Amniotic stem cell (primary cell): ENCODE measurements at regions not wholly inside any gene's neighbourhood (a gene's known extent, or its start where the extent isn't known, plus 50 kb on each side); places are given as distances from the start of the nearest gene placed in this dataset.
"Not testable (repeated sequence)": the region's sequence is repeated elsewhere in the genome, so short reads cannot be mapped to it uniquely, and the experiment has no call there.

ENCODE experiments used
- DNase-seq: peaks from one replicate; lab custom pipeline; 2025; lab: John Stamatoyannopoulos, UW

- DNase-seq = no peak
Measured at GRCh38 chr3:147240581-147240980, 165.8 kb downstream of the ZIC4 start.

GRCh38 chr3:147237991-147238390 is 168.4 kb downstream of the ZIC4 start:
- no peak for DNase-seq

DNA sequence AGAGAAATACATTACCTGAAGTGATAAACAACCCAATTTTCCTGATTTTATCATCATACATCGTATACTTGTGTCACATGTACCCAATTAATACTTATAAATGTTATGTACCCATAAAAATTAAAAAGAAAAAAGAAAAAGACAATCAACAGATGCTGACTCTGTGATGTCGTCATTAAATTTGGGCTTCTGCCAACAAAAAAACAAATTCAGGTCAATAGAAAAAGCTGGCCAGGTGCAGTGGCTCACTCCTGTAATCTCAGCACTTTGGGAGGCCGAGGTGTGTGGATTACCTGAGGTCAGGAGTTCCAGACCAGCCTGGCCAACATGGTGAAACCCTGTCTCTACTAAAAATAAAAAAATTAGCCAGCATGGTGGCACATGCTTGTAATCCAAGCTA is 174.4 kb downstream of the ZIC4 start:
- not testable (repeated sequence) for DNase-seq

DNA sequence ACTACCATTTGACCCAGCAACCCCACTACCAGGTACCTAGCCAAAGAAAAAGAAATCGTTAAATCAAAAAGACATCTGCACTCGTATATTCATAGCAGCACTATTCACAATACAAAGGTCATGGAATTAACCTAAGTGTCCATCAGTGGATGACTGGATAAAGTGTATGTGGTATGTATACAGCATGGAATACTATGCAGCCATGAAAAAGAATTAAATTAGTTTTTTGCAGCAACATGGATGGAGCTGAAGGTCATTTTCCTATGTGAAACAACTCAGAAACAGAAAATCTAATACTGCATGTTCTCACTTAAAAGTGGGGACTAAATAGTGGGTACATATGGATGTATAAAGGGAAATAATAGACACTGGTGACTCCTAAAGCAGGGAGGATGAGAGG is 175.2 kb downstream of the ZIC4 start:
- DNase-seq = no peak

DNA sequence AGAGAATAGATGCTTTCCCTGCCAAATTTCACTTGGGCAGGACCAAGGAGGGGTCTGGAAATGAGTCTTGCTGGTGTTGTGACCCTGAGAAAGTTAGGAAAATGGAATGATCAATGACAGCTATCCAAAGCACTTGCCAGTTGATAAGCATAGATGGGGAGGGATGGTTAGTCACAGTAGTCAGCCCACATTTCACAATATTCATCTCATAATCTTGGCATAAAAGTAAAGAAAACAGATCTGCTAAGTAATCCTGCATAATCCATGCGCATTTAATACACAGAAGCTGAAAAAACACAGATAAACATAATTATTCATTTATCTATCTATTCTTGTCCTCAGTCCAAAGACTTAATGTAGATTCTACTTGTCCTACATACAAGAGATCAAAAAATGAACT is 184.1 kb downstream of the ZIC4 start:
- DNase-seq = no peak

DNA sequence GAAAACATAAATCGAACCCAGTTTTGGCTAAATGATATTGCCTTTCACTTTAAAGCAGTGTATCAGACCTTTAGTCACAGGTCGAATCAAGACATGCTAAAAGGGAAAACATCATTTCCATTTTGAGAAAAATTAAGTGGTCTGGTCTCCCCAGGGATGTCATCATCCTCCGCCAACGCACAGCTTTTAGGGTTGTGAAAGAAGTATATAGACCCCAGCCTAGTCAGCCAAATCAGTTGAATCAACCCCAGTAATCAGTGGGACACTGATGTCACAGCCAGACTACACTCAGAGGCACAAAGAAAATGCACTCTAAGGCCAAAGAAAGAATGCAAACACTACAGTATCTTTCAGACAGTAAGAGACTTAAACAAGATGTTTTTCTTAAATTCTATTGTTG is 187.4 kb downstream of the ZIC4 start:
- DNase-seq = no peak

GRCh38 chr3:147216143-147216673 is 190.1 kb downstream of the ZIC4 start:
- DNase-seq = no peak

- DNase-seq = no peak
Measured at GRCh38 chr3:147215660-147216059, 190.7 kb downstream of the ZIC4 start.

DNA sequence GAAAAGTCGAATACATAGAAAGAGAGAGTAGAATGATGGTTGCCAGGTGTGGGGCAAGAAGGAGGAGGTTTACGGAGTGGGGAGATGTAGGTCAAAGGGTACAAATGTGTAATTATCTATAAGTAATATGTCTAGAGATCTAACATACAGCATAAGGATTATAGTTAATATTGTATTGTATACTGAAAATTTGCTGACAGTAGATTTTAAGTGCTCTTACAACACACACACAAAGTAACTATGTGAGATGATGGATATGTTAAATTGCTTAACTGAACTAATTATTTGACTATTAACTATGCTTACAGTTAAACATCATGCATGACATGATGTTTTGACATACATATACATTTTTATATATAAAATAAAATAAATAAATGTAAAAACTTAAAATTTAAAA is 192.7 kb downstream of the ZIC4 start:
- no peak for DNase-seq

DNA sequence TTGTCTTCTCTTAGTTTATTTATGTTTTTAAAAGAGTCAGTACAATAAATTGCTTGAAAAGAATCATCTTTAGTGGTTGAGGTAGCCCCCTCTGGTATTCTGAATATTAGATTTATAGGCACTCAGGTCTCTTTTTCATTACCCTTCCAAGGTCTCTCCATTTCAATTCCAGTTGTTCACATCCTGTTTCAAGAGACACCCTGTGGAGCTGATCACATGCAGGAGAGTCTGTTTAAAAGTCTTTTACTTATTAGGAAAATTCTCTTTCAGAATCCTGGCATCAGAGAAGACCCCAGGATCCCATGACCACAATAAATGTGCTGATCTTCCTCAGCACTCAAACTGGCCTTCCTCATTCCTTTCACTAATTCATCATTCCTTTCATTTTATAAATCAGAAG is 195.7 kb downstream of the ZIC4 start:
- DNase-seq = no peak

DNA sequence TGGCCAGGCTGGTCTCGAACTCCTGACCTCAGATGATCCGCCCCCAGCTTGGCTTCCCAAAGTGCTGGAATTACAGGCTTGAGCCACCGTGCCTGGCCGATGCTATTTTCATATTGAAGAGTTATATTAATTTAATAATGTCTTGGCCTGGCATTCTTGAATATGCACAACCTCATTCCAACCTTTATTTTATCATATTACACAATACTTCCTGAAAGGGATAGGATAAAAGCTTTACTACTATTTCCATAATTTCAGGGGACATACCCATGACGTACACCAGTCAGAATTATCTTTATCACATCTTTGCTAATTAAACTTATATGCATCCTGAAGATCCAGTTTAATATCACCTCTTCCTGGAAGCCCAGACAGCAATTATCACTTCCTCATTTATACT is 205.3 kb downstream of the ZIC4 start:
- DNase-seq = no peak

DNA sequence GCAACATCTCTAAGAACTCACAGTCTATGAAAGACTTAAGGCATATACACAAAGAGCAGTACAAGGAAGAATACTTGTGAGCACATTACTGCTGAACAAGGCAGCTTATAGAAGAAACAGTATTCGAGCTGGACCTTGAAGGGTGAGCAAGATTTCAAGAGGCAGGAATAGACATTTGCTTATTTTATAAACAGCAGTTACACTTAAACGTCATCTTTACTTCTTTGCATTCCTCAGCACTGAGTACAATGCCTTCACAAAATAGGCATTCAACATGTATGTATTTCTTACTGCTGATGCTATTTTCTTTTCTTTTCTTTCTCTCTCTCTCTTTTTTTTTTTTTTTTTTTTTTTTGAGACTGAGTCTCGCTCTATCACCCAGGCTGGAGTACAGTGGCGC is 205.8 kb downstream of the ZIC4 start:
- DNase-seq = peak; percentile 17

DNA sequence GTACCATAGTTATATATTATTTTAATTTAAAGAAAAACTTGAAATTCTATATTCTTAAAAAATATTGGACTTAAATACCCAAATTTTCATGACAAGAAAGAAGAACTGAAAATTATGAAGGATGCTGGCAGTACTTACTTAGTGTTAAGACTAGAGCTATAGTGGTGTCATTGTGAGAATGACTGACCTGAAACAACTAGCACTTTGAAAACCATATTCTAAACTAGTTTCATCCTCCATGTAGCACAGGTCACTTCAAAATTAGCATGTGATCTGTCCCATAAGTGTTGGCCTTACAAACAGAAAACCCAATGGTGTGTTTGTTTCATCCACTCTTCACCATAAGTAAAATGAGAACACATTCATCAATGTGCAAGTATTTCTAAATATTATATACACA is 208.6 kb downstream of the ZIC4 start:
- DNase-seq = no peak

DNA sequence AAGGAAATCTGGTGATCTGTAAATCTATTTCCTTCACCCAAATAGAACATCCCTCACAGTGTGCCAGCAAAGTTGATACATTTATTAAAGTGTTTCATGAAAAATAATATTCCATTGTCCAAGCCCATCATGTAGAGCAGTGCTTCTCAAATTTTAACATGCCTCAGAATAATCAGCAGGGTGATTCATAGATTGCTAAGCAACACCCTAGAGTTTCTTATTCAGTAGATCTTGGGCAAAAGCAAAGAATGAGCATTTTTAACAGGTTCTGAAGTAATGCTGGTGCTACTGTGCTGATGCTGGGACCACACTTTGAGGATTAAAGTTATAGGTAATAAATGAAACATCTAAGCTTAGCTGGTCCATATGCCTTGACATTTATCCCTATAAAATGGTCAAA is 210.5 kb downstream of the ZIC4 start:
- no peak for DNase-seq

DNA sequence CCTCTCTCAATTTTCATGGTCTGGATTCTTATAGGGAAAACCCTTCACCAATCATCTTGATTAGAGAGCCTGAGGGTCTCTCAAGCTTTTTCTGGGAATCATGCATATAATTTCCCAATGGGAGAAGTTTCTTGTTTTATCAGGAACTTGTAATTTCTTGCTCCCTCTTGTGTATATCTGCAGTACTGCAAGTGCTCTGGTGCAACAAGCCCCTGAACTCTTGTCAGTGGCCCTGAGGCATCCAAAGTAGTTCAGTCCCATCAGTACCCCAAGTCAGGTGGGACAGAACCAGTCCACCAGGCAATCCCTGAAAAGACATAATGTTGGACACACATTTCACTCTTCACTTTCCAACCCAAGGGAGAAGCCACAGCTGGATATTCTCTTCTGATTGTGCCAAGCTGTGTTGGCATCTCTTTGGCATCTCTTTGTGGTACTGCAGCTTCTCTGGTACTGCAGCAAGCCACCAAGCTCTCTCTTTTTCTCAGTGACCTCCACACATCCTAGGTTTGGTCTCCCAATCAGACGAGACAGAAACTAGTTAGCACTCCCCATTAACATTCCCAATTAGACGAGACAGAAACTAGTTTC is 214.5 kb downstream of the ZIC4 start:
- DNase-seq = peak; percentile 43

- DNase-seq = no peak
Measured at GRCh38 chr3:147189016-147189415, 217.3 kb downstream of the ZIC4 start.

DNA sequence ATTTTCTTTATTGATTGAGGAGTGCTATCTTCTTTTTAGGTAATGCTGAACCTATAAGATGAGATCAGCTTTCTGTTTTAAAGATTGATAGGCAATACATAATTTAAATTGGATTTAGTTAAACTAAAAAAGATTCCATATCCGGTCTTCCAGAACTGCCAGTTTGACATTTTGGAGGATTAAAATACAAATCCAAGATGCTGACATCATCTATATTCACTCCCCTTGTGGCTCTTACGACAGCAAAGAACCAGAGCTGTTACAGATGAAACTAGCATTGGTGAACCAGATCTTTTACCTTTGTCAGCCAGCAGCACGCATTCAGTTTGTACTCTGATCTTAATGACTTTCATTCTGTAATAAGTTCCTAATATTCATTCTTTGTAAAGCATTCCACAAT is 218.7 kb downstream of the ZIC4 start:
- no peak for DNase-seq

- DNase-seq = no peak
Measured at GRCh38 chr3:147185781-147186180, 220.6 kb downstream of the ZIC4 start.

DNA sequence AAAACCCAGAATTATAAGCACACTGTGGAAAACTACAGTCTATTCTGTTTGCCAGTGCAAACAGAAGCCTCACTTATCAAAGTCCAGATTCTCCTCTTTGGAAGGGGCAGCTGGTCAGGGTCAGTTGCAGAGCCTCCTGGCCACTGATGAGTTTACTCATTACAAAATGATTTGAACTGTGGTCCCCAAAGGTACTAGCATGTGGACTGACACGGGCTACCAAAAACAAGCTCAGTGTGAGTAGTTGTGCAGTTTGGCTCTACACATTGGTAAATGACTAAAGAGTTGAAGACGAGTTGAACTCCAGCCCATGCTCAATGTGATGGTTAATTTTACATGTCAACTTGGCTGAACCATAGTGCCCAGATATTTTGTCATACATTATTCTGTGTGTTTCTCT is 221.5 kb downstream of the ZIC4 start:
- no peak for DNase-seq

- DNase-seq = no peak
Measured at GRCh38 chr3:147173257-147173656, 233.1 kb downstream of the ZIC4 start.

- no peak for DNase-seq
Measured at GRCh38 chr3:147162743-147163142, 243.6 kb downstream of the ZIC4 start.

- no peak for DNase-seq
Measured at GRCh38 chr3:147161833-147162232, 244.5 kb downstream of the ZIC4 start.

- DNase-seq = no peak
Measured at GRCh38 chr3:147160984-147161383, 245.4 kb downstream of the ZIC4 start.

- no peak for DNase-seq
Measured at GRCh38 chr3:147159141-147159540, 247.2 kb downstream of the ZIC4 start.

DNA sequence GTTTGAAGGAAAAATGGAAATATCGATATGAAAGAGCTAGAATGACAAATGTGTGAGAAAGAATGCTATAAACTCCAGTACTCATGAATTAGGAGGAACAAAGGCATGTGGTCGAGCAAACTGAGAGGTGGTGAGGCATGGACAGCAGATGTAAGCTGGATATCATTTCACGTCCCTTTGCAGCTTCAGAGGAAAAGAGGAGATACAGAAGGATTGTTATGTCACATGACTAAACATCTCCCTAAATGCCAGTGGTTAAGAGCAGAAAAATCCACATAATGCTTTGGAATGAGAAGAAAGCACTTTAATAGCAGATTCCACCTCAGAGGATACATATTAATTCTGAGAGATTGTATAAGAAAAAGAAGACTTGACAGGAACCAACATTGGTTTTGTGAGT is 248.7 kb downstream of the ZIC4 start:
- DNase-seq = no peak
